ENCODE measurements at regions not wholly inside any gene's neighbourhood (a gene's known extent, or its start where the extent isn't known, plus 50 kb on each side); places are given as distances from the start of the nearest gene placed in this dataset.

GRCh38 chr12:114253976-114254778 lies 151.8 kb downstream of the TBX5 start:
- TF ChIP-seq SUZ12 (IDR thresholded peaks at IDR 0.05; ENCODE audit: extremely low read depth, insufficient read depth, insufficient read length) (no peak), ZNF274 (IDR thresholded peaks at IDR 0.05; ENCODE audit: low read depth, low read length) (no peak), YY1 (IDR thresholded peaks at IDR 0.05; ENCODE audit: insufficient read depth, insufficient read length) (no peak)
- H3K4me1 ChIP-seq (ENCODE audit: insufficient read depth, insufficient read length), result no peaks in the 10 kb centered on the region
- no peaks in the 10 kb centered on the region for H3K9me3 ChIP-seq (ENCODE audit: insufficient read depth, low read length)
- no peak overlapping the region for H3K9ac ChIP-seq (ENCODE audit: insufficient read length, low read depth)
- no peak overlapping the region for H3K4me3 ChIP-seq (ENCODE audit: insufficient read length, low read depth)
- H3K27me3 ChIP-seq (ENCODE audit: insufficient read depth, insufficient read length), result no peaks in the 10 kb centered on the region
- no peaks in the 10 kb centered on the region for H3K36me3 ChIP-seq (ENCODE audit: insufficient read depth, insufficient read length, low read length)
- no peak for DNase-seq (ENCODE audit: low read depth, low spot score)

GRCh38 chr12:114248527-114248926 lies 157.4 kb downstream of the TBX5 start:
- Histone ChIP-seq H3K4me1 (ENCODE audit: insufficient read depth, insufficient read length) (no peaks in the 10 kb centered on the region), H3K9ac (ENCODE audit: insufficient read length, low read depth) (no peak overlapping the region), H3K27me3 (ENCODE audit: insufficient read depth, insufficient read length) (no peaks in the 10 kb centered on the region), H3K9me3 (ENCODE audit: insufficient read depth, low read length) (no peaks in the 10 kb centered on the region), H3K36me3 (ENCODE audit: insufficient read depth, insufficient read length, low read length) (no peaks in the 10 kb centered on the region), H3K4me3 (ENCODE audit: insufficient read length, low read depth) (no peak overlapping the region)
- no peak for TF ChIP-seq ZNF274 (IDR thresholded peaks at IDR 0.05; ENCODE audit: low read depth, low read length)
- no peak for DNase-seq (ENCODE audit: low read depth, low spot score)

GRCh38 chr12:114245555-114245954 lies 160.4 kb downstream of the TBX5 start:
- Histone ChIP-seq H3K36me3 (ENCODE audit: insufficient read depth, insufficient read length, low read length) (no peaks in the 10 kb centered on the region), H3K9me3 (ENCODE audit: insufficient read depth, low read length) (peaks cover 7% of the 10 kb centered on the region; the same call in 1 of the 2 replicates), H3K9ac (ENCODE audit: insufficient read length, low read depth) (no peak overlapping the region), H3K27me3 (ENCODE audit: insufficient read depth, insufficient read length) (no peaks in the 10 kb centered on the region), H3K4me3 (ENCODE audit: insufficient read length, low read depth) (no peak overlapping the region), H3K4me1 (ENCODE audit: insufficient read depth, insufficient read length) (no peaks in the 10 kb centered on the region)
- DNase-seq (ENCODE audit: low read depth, low spot score), result peak; percentile 33
- TF ChIP-seq YY1 (IDR thresholded peaks at IDR 0.05; ENCODE audit: insufficient read depth, insufficient read length), result no peak
- no peak for TF ChIP-seq ZNF274 (IDR thresholded peaks at IDR 0.05; ENCODE audit: low read depth, low read length)
- no peak for TF ChIP-seq SUZ12 (IDR thresholded peaks at IDR 0.05; ENCODE audit: extremely low read depth, insufficient read depth, insufficient read length)

- no peak for TF ChIP-seq ZNF274 (IDR thresholded peaks at IDR 0.05; ENCODE audit: low read depth, low read length)
- TF ChIP-seq SUZ12 (IDR thresholded peaks at IDR 0.05; ENCODE audit: extremely low read depth, insufficient read depth, insufficient read length), result no peak
- no peak for TF ChIP-seq YY1 (IDR thresholded peaks at IDR 0.05; ENCODE audit: insufficient read depth, insufficient read length)
- H3K9me3 ChIP-seq (ENCODE audit: insufficient read depth, low read length), result peaks cover 7% of the 10 kb centered on the region; the same call in 1 of the 2 replicates
- H3K36me3 ChIP-seq (ENCODE audit: insufficient read depth, insufficient read length, low read length), result no peaks in the 10 kb centered on the region
- H3K4me1 ChIP-seq (ENCODE audit: insufficient read depth, insufficient read length), result peaks cover 5% of the 10 kb centered on the region
- H3K27me3 ChIP-seq (ENCODE audit: insufficient read depth, insufficient read length), result no peaks in the 10 kb centered on the region
- no peak overlapping the region for H3K9ac ChIP-seq (ENCODE audit: insufficient read length, low read depth)
- no peak for DNase-seq (ENCODE audit: low read depth, low spot score)
- H3K4me3 ChIP-seq (ENCODE audit: insufficient read length, low read depth), result no peak overlapping the region
Measured at GRCh38 chr12:114241973-114242434, 163.9 kb downstream of the TBX5 start.

DNA sequence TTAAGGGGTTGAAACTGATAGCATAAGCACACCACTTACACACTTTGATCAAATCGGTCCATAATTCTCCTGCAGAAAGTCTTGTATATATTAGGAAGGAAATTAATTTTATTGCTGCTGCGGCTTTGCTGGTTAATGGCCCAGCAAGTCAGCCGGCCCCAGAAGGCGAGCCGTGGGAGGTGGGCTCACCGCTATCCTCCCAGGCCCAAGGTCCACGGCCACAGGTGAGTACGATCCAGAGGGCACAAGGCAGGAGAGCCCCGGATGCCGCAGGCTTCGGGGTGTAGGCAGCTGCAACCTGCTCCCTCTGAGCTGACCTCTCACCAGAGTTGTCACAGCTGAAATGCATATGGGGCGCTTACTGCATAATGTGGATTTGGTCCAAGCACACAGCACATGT lies 165.7 kb downstream of the TBX5 start:
- no peak for TF ChIP-seq YY1 (IDR thresholded peaks at IDR 0.05; ENCODE audit: insufficient read depth, insufficient read length)
- Histone ChIP-seq H3K4me3 (ENCODE audit: insufficient read length, low read depth) (no peak overlapping the region), H3K36me3 (ENCODE audit: insufficient read depth, insufficient read length, low read length) (no peaks in the 10 kb centered on the region), H3K9me3 (ENCODE audit: insufficient read depth, low read length) (peaks cover 7% of the 10 kb centered on the region; the same call in 1 of the 2 replicates), H3K9ac (ENCODE audit: insufficient read length, low read depth) (no peak overlapping the region), H3K4me1 (ENCODE audit: insufficient read depth, insufficient read length) (peaks cover 5% of the 10 kb centered on the region), H3K27me3 (ENCODE audit: insufficient read depth, insufficient read length) (no peaks in the 10 kb centered on the region)
- DNase-seq (ENCODE audit: low read depth, low spot score), result no peak

- DNase-seq (ENCODE audit: low read depth, low spot score), result no peak
- TF ChIP-seq ZNF274 (IDR thresholded peaks at IDR 0.05; ENCODE audit: low read depth, low read length), result no peak
- no peak for TF ChIP-seq YY1 (IDR thresholded peaks at IDR 0.05; ENCODE audit: insufficient read depth, insufficient read length)
- TF ChIP-seq SUZ12 (IDR thresholded peaks at IDR 0.05; ENCODE audit: extremely low read depth, insufficient read depth, insufficient read length), result no peak
- Histone ChIP-seq H3K9me3 (ENCODE audit: insufficient read depth, low read length) (peaks cover 7% of the 10 kb centered on the region; the same call in 1 of the 2 replicates), H3K27me3 (ENCODE audit: insufficient read depth, insufficient read length) (no peaks in the 10 kb centered on the region), H3K36me3 (ENCODE audit: insufficient read depth, insufficient read length, low read length) (no peaks in the 10 kb centered on the region), H3K4me3 (ENCODE audit: insufficient read length, low read depth) (no peak overlapping the region), H3K4me1 (ENCODE audit: insufficient read depth, insufficient read length) (peaks cover 5% of the 10 kb centered on the region), H3K9ac (ENCODE audit: insufficient read length, low read depth) (no peak overlapping the region)
Measured at GRCh38 chr12:114238808-114239207, 167.1 kb downstream of the TBX5 start.

GRCh38 chr12:114237230-114237629 lies 168.7 kb downstream of the TBX5 start:
- no peak for TF ChIP-seq YY1 (IDR thresholded peaks at IDR 0.05; ENCODE audit: insufficient read depth, insufficient read length)
- no peak for TF ChIP-seq SUZ12 (IDR thresholded peaks at IDR 0.05; ENCODE audit: extremely low read depth, insufficient read depth, insufficient read length)
- no peak for TF ChIP-seq ZNF274 (IDR thresholded peaks at IDR 0.05; ENCODE audit: low read depth, low read length)

More at GRCh38 chr12:114237230-114237629, 168.7 kb downstream of the TBX5 start:
- Histone ChIP-seq H3K4me3 (ENCODE audit: insufficient read length, low read depth) (no peak overlapping the region), H3K36me3 (ENCODE audit: insufficient read depth, insufficient read length, low read length) (no peaks in the 10 kb centered on the region), H3K4me1 (ENCODE audit: insufficient read depth, insufficient read length) (peaks cover 5% of the 10 kb centered on the region), H3K9ac (ENCODE audit: insufficient read length, low read depth) (no peak overlapping the region), H3K27me3 (ENCODE audit: insufficient read depth, insufficient read length) (no peaks in the 10 kb centered on the region), H3K9me3 (ENCODE audit: insufficient read depth, low read length) (peaks cover 5% of the 10 kb centered on the region; the same call in 1 of the 2 replicates)
- no peak for DNase-seq (ENCODE audit: low read depth, low spot score)
